ENCODE measurements at regions not wholly inside any gene's neighbourhood (a gene's known extent, or its start where the extent isn't known, plus 50 kb on each side); places are given as distances from the start of the nearest gene placed in this dataset.

DNA sequence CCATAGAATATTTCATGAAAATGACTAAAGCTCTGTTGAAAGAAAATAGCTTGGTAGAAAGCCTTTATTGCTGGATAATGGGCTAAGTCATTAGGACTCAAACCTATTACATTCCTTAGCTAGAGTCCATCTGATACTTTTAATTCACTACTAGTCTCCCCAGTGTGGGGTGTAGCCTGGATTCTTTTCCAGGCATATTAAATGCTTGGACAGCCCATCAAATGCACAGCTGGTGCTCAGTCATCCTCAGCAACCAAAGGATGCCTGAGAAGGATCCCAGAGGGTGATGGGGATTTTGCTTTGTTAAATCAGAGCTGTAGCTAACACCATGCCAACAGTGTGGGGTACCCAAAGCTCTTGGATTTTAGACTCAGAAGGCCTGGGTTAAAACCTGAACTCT lies 153.5 kb downstream of the DLEU7 start:
- intact Hi-C loops (cut with micrococcal nuclease; ENCODE audit: unreplicated experiment), result no loop called here
- Histone ChIP-seq H3K27ac (ENCODE audit: low read depth, low read length, poor library complexity, severe bottlenecking) (no peak overlapping the region), H3K4me1 (ENCODE audit: insufficient read depth, low read length, poor library complexity, severe bottlenecking) (peaks cover 12% of the 10 kb centered on the region), H3K4me3 (ENCODE audit: low read depth, low read length, poor library complexity, severe bottlenecking) (no peak overlapping the region), H3K9me3 (ENCODE audit: low read depth, low read length, poor library complexity, severe bottlenecking) (no peaks in the 10 kb centered on the region), H3K27me3 (replicated peaks; ENCODE audit: insufficient read depth, low read depth, low read length, poor library complexity) (no peaks in the 10 kb centered on the region), H3K36me3 (ENCODE audit: insufficient read depth, low read length, poor library complexity, severe bottlenecking) (no peaks in the 10 kb centered on the region)
- no peak for DNase-seq (ENCODE audit: low spot score)
- POLR2A ChIA-PET (ENCODE audit: low non-redundant PET), result interaction anchor here (0.6 kb wide), 1 partner anchor 573 kb away, joined by 3 read pairs; no protein-coding TSS in a partner anchor
- no TSS peak for BruUV-seq (replicated peaks)
- TF ChIP-seq, protein P1, sequence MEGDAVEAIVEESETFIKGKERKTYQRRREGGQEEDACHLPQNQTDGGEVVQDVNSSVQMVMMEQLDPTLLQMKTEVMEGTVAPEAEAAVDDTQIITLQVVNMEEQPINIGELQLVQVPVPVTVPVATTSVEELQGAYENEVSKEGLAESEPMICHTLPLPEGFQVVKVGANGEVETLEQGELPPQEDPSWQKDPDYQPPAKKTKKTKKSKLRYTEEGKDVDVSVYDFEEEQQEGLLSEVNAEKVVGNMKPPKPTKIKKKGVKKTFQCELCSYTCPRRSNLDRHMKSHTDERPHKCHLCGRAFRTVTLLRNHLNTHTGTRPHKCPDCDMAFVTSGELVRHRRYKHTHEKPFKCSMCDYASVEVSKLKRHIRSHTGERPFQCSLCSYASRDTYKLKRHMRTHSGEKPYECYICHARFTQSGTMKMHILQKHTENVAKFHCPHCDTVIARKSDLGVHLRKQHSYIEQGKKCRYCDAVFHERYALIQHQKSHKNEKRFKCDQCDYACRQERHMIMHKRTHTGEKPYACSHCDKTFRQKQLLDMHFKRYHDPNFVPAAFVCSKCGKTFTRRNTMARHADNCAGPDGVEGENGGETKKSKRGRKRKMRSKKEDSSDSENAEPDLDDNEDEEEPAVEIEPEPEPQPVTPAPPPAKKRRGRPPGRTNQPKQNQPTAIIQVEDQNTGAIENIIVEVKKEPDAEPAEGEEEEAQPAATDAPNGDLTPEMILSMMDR (conservative IDR thresholded peaks at IDR 0.05; ENCODE audit: low read depth, low read length), result no peak
- no peak for TF ChIP-seq EZH2 (IDR thresholded peaks at IDR 0.05; ENCODE audit: borderline replicate concordance, low read depth, low read length, poor library complexity, severe bottlenecking)
- CTCF ChIA-PET, result no interaction called here

DNA sequence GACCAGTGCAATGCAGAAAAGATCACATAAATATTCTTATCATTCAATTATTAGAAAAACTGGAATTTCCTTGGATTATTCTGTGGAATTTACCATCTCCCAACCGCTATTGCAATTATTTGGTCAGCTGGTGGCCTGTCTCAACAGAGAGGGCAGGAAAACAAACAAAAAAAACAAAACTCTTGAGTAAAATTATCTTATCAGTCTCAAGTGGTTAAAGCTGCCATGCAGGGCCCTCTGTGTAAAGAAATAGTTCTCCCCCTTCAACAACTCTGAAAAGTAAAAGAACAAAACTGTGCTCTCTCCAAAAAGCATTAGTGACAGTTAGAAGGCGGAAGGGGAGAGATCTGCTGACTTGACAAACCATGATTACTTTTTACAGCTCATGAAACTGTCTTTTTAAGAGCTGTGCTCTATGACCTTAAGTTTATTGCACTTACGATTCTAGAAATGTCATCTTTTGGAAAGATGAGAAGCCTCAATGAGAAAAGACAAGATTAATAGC lies 152.3 kb downstream of the DLEU7 start:
- Histone ChIP-seq H3K9me3 (ENCODE audit: low read depth, low read length, poor library complexity, severe bottlenecking) (no peaks in the 10 kb centered on the region), H3K4me1 (ENCODE audit: insufficient read depth, low read length, poor library complexity, severe bottlenecking) (no peaks in the 10 kb centered on the region), H3K27me3 (replicated peaks; ENCODE audit: insufficient read depth, low read depth, low read length, poor library complexity) (no peaks in the 10 kb centered on the region), H3K4me3 (ENCODE audit: low read depth, low read length, poor library complexity, severe bottlenecking) (no peak overlapping the region), H3K27ac (ENCODE audit: low read depth, low read length, poor library complexity, severe bottlenecking) (no peak overlapping the region), H3K36me3 (ENCODE audit: insufficient read depth, low read length, poor library complexity, severe bottlenecking) (no peaks in the 10 kb centered on the region)
- no peak for DNase-seq (ENCODE audit: low spot score)
- POLR2A ChIA-PET (ENCODE audit: low non-redundant PET), result no interaction called here
- TF ChIP-seq, protein P1 (conservative IDR thresholded peaks at IDR 0.05; ENCODE audit: low read depth, low read length), result no peak
- TF ChIP-seq EZH2 (IDR thresholded peaks at IDR 0.05; ENCODE audit: borderline replicate concordance, low read depth, low read length, poor library complexity, severe bottlenecking), result no peak
- BruUV-seq (replicated peaks), result no TSS peak
- CTCF ChIA-PET, result no interaction called here
- intact Hi-C loops (cut with micrococcal nuclease; ENCODE audit: unreplicated experiment), result no loop called here

DNA sequence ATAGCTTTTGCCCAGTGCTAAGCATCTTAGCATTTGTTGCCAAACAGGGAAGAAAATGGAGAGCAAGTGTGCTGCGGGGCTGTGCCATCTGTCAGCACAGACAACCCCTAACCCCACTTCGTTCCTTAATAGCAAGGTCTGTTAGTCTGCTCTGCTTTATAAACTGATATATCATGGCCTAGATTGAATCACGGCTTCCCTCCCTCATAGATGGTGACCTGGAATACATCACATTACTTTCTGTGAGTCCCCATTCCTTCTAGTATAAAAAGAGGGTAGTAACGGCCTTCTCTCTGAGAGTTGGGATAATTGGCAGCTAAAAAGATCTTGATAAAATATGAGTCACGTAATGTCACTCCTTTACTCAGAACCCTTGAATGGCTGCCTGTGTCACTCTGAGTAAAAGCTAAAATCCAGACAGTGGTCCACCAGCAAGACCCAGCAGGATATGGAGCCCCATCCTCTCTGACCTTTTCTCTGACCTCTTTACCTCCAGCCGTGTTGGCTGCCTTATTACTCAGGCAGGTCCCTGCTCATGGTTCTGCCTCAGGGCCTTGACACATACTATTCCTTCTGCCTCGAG lies 151.7 kb downstream of the DLEU7 start:
- ChIA-PET CTCF (no interaction called here), POLR2A (ENCODE audit: low non-redundant PET) (no interaction called here)
- no peaks in the 10 kb centered on the region for H3K36me3 ChIP-seq (ENCODE audit: insufficient read depth, low read length, poor library complexity, severe bottlenecking)
- no TSS peak for BruUV-seq (replicated peaks)
- H3K4me3 ChIP-seq (ENCODE audit: low read depth, low read length, poor library complexity, severe bottlenecking), result no peak overlapping the region
- intact Hi-C loops (cut with micrococcal nuclease; ENCODE audit: unreplicated experiment), result no loop called here
- H3K27ac ChIP-seq (ENCODE audit: low read depth, low read length, poor library complexity, severe bottlenecking), result no peak overlapping the region
- H3K27me3 ChIP-seq (replicated peaks; ENCODE audit: insufficient read depth, low read depth, low read length, poor library complexity), result no peaks in the 10 kb centered on the region
- no peak for DNase-seq (ENCODE audit: low spot score)
- no peak for TF ChIP-seq EZH2 (IDR thresholded peaks at IDR 0.05; ENCODE audit: borderline replicate concordance, low read depth, low read length, poor library complexity, severe bottlenecking)
- TF ChIP-seq, protein P1 (conservative IDR thresholded peaks at IDR 0.05; ENCODE audit: low read depth, low read length), result no peak
- H3K9me3 ChIP-seq (ENCODE audit: low read depth, low read length, poor library complexity, severe bottlenecking), result no peaks in the 10 kb centered on the region
- no peaks in the 10 kb centered on the region for H3K4me1 ChIP-seq (ENCODE audit: insufficient read depth, low read length, poor library complexity, severe bottlenecking)
